H9 (cell line): ENCODE measurements at regions not wholly inside any gene's neighbourhood (a gene's known extent, or its start where the extent isn't known, plus 50 kb on each side); places are given as distances from the start of the nearest gene placed in this dataset.

Experiments used
- DNase-seq: peaks from one replicate; pipeline ENCODE4 v3.0.0-alpha.2; 2017
- H2AFZ ChIP-seq: one replicate; pipeline ENCODE4 v1.6.1; 2013; ENCODE audit warnings: mild to moderate bottlenecking, low read length, control low read depth, moderate library complexity
- H2AK5ac ChIP-seq: 2 replicates; pipeline ENCODE4 v1.6.1; 2013; ENCODE audit warnings: low read length, control low read depth, mixed read lengths; ENCODE audit not compliant: insufficient read length
- H2BK120ac ChIP-seq: one replicate; pipeline ENCODE4 v1.6.1; 2013; ENCODE audit warnings: low read depth, mild to moderate bottlenecking, low read length, control low read depth, inconsistent platforms; ENCODE audit not compliant: poor library complexity, severe bottlenecking
- H2BK12ac ChIP-seq: 2 replicates; pipeline ENCODE4 v1.6.1; 2013; ENCODE audit warnings: low read length, control low read depth, mixed read lengths, low read depth; ENCODE audit not compliant: insufficient read length
- H2BK15ac ChIP-seq: 2 replicates; pipeline ENCODE4 v1.6.1; 2013; ENCODE audit warnings: low read depth, low read length, control low read depth
- H2BK20ac ChIP-seq: one replicate; pipeline ENCODE4 v1.6.1; 2013; ENCODE audit warnings: low read depth, mild to moderate bottlenecking, low read length, control low read depth, inconsistent platforms; ENCODE audit not compliant: poor library complexity, severe bottlenecking
- H2BK5ac ChIP-seq: 2 replicates; pipeline ENCODE4 v1.6.1; 2013; ENCODE audit warnings: low read length, control low read depth, mixed read lengths; ENCODE audit not compliant: insufficient read length
- H3K14ac ChIP-seq: 2 replicates; pipeline ENCODE4 v1.6.1; 2013; ENCODE audit warnings: low read length, control low read depth; ENCODE audit not compliant: insufficient read depth
- H3K18ac ChIP-seq: 2 replicates; pipeline ENCODE4 v1.6.1; 2013; ENCODE audit warnings: low read depth, mild to moderate bottlenecking, mixed read lengths, low read length, control low read depth; ENCODE audit not compliant: insufficient read length
- H3K23ac ChIP-seq: 2 replicates; pipeline ENCODE4 v1.6.1; 2013; ENCODE audit warnings: low read length, control low read depth, mixed read lengths, low read depth; ENCODE audit not compliant: insufficient read length
- H3K23me2 ChIP-seq: 2 replicates; pipeline ENCODE4 v1.6.1; 2013; ENCODE audit warnings: low read depth, mild to moderate bottlenecking, mixed read lengths, low read length, control low read depth; ENCODE audit not compliant: insufficient read length, poor library complexity, severe bottlenecking
- H3K27ac ChIP-seq: 2 replicates; pipeline ENCODE4 v1.5.1; 2013; ENCODE audit warnings: low read length, control low read depth, mixed read lengths, low read depth; ENCODE audit not compliant: insufficient read length
- H3K27me3 ChIP-seq: 2 replicates; pipeline ENCODE4 v1.6.1; 2013; ENCODE audit warnings: low read length, control low read depth, inconsistent platforms; ENCODE audit not compliant: insufficient read depth
- H3K4ac ChIP-seq: 2 replicates; pipeline ENCODE4 v1.6.1; 2013; ENCODE audit warnings: low read depth, mild to moderate bottlenecking, control low read depth, inconsistent platforms, low read length, moderate library complexity
- H3K4me1 ChIP-seq: 2 replicates; pipeline ENCODE4 v1.6.1; 2013; ENCODE audit warnings: low read length, control low read depth, inconsistent platforms; ENCODE audit not compliant: insufficient read depth
- H3K4me2 ChIP-seq: 2 replicates; pipeline ENCODE4 v1.6.1; 2013; ENCODE audit warnings: low read length, control low read depth, mixed read lengths; ENCODE audit not compliant: insufficient read length, insufficient read depth
- H3K56ac ChIP-seq: 2 replicates; pipeline ENCODE4 v1.6.1; 2013; ENCODE audit warnings: low read depth, mild to moderate bottlenecking, mixed read lengths, low read length, control low read depth; ENCODE audit not compliant: insufficient read length
- H3K79me1 ChIP-seq: 2 replicates; pipeline ENCODE4 v1.6.1; 2013; ENCODE audit warnings: low read depth, mild to moderate bottlenecking, moderate library complexity, low read length, control low read depth, inconsistent platforms; ENCODE audit not compliant: insufficient read depth, poor library complexity, severe bottlenecking
- H3K79me2 ChIP-seq: 2 replicates; pipeline ENCODE4 v1.6.1; 2013; ENCODE audit warnings: low read length, control low read depth, inconsistent platforms; ENCODE audit not compliant: insufficient read depth
- H3K9ac ChIP-seq: 2 replicates; pipeline ENCODE4 v1.6.1; 2013; ENCODE audit warnings: low read length, control low read depth, mixed read lengths; ENCODE audit not compliant: insufficient read length; ENCODE audit errors: extremely low read depth
- H3K9me3 ChIP-seq: one replicate; pipeline ENCODE4 v1.6.1; 2013; ENCODE audit warnings: low read depth, low read length, inconsistent platforms; ENCODE audit not compliant: control insufficient read depth
- H3T11ph ChIP-seq: one replicate; pipeline ENCODE4 v1.6.1; 2013; ENCODE audit warnings: mild to moderate bottlenecking, low read length, control low read depth, inconsistent platforms
- H4K20me1 ChIP-seq: one replicate; pipeline ENCODE4 v1.6.1; 2013; ENCODE audit not compliant: control insufficient read depth, insufficient read length, insufficient read depth
- H4K5ac ChIP-seq: 2 replicates; pipeline ENCODE4 v1.6.1; 2013; ENCODE audit warnings: low read depth, mild to moderate bottlenecking, mixed read lengths, low read length, control low read depth; ENCODE audit not compliant: insufficient read length
- H4K8ac ChIP-seq: replicated peaks from 2 replicates; pipeline ENCODE4 v1.6.1; 2013; ENCODE audit warnings: low read length, control low read depth, mixed read lengths, low read depth; ENCODE audit not compliant: insufficient read length
- H4K91ac ChIP-seq: 2 replicates; pipeline ENCODE4 v1.6.1; 2013; ENCODE audit warnings: low read depth, mild to moderate bottlenecking, moderate library complexity, mixed read lengths, low read length, control low read depth; ENCODE audit not compliant: insufficient read length
- H3K27ac Mint-ChIP-seq, 3 experiments: 2 replicates in 2 of 3; 3 replicates in 1 of 3; pipeline ENCODE4 v1.8.0; 2020 to 2021; ENCODE audit warnings: mixed read lengths in 3 of 3, mild to moderate bottlenecking in 1 of 3, moderate library complexity in 1 of 3
- H3K27me3 Mint-ChIP-seq: 2 replicates; pipeline ENCODE4 v1.8.0; 2021; ENCODE audit warnings: low read depth, mild to moderate bottlenecking, moderate library complexity, mixed read lengths
- H3K36me3 Mint-ChIP-seq, 3 experiments: 2 replicates in 2 of 3; 3 replicates in 1 of 3; pipeline ENCODE4 v1.8.0; 2020 to 2021; ENCODE audit warnings: low read depth in 3 of 3, mixed read lengths in 3 of 3; ENCODE audit not compliant: insufficient read depth in 1 of 3
- H3K4me1 Mint-ChIP-seq, 2 experiments: 2 replicates each; pipeline ENCODE4 v1.8.0; 2020; ENCODE audit warnings: mixed read lengths in 2 of 2
- H3K4me3 Mint-ChIP-seq, 2 experiments: 2 replicates in 1 of 2; 3 replicates in 1 of 2; pipeline ENCODE4 v1.8.0; 2020 to 2021; ENCODE audit warnings: mild to moderate bottlenecking in 2 of 2, mixed read lengths in 2 of 2, moderate library complexity in 1 of 2
- H3K9me3 Mint-ChIP-seq, 2 experiments: 2 replicates in 1 of 2; 3 replicates in 1 of 2; pipeline ENCODE4 v1.8.0; 2020; ENCODE audit warnings: mild to moderate bottlenecking in 2 of 2, mixed read lengths in 2 of 2, moderate library complexity in 1 of 2
- WGBS: extraction: QIAGEN DNeasy Blood & Tissue Kit; methylation state at CpG from one replicate; pipeline ENCODE4 v1.1.7; 2013; ENCODE audit warnings: missing lambda C conversion rate, low lambda C conversion rate, mixed read lengths; ENCODE audit not compliant: insufficient read length; ENCODE audit errors: extremely low coverage; 5-methylcytosine and 5-hydroxymethylcytosine counted together
- TF ChIP-seq, protein P1 (sequence below): fragments of 200-600 bp; sonication (generic); conservative IDR thresholded peaks from 3 replicates; pipeline ENCODE4 v1.8.0; 2021; ENCODE audit warnings: antibody characterized with exemption, mild to moderate bottlenecking

DNA sequence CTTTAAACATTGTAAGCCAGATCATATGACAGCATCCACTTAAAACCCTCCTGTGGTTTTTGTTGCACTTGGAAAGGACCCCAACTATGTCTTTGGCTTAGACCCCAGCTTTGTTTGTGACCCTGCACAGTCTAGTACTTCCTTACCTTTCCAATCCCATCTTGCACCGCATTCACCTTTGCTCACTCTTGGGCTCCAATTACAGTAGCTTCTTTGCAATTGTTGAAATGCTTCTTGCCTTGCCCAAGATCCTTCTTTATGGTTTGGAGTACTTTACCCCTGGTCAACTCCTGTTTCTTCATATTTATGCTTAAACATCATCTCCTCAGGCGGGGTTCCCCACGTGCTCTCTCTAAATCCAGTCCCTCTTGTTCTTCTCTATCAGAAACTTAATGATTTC lies 162.6 kb downstream of the PTEN start:
- DNase-seq: no peak

More for the DNA sequence above, 162.6 kb downstream of the PTEN start:
- H3K9me3 ChIP-seq: no peaks in the 10 kb centered on the region
- peaks cover 0 to 2% of the 10 kb centered on the region in 2 experiments; a peak in 1 of 5 replicates for H3K9me3 Mint-ChIP-seq
- H2BK15ac ChIP-seq: no peak overlapping the region
- no peak overlapping the region for H3K27ac ChIP-seq
- H4K91ac ChIP-seq: no peak overlapping the region
- H3K36me3 Mint-ChIP-seq: no peaks in the 10 kb centered on the region
- no peaks in the 10 kb centered on the region for H3K79me2 ChIP-seq
- no peak overlapping the region for H2BK5ac ChIP-seq
- H3K27ac Mint-ChIP-seq: no peak overlapping the region; a peak in 2 of 7 replicates
- no peak overlapping the region for H2BK20ac ChIP-seq
- peaks cover 0 to 4% of the 10 kb centered on the region in 2 experiments; a peak in 1 of 4 replicates for H3K4me1 Mint-ChIP-seq
- H3K4ac ChIP-seq: no peak overlapping the region
- no peak overlapping the region for H2BK120ac ChIP-seq
- no peak overlapping the region for H3K4me3 Mint-ChIP-seq
- H3K23me2 ChIP-seq: no peaks in the 10 kb centered on the region
- H3K4me1 ChIP-seq: peaks cover 2% of the 10 kb centered on the region; the same call in 1 of the 2 replicates
- H3K4me2 ChIP-seq: no peak overlapping the region
- H3K23ac ChIP-seq: no peak overlapping the region
- H2BK12ac ChIP-seq: no peak overlapping the region
- no peak overlapping the region for H3K18ac ChIP-seq
- no CpG with 5 or more reads among the region's 3 CpGs for WGBS
- H3K27me3 ChIP-seq: no peaks in the 10 kb centered on the region
- TF ChIP-seq, protein P1, sequence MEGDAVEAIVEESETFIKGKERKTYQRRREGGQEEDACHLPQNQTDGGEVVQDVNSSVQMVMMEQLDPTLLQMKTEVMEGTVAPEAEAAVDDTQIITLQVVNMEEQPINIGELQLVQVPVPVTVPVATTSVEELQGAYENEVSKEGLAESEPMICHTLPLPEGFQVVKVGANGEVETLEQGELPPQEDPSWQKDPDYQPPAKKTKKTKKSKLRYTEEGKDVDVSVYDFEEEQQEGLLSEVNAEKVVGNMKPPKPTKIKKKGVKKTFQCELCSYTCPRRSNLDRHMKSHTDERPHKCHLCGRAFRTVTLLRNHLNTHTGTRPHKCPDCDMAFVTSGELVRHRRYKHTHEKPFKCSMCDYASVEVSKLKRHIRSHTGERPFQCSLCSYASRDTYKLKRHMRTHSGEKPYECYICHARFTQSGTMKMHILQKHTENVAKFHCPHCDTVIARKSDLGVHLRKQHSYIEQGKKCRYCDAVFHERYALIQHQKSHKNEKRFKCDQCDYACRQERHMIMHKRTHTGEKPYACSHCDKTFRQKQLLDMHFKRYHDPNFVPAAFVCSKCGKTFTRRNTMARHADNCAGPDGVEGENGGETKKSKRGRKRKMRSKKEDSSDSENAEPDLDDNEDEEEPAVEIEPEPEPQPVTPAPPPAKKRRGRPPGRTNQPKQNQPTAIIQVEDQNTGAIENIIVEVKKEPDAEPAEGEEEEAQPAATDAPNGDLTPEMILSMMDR: no peak
- no peak overlapping the region for H4K5ac ChIP-seq
- no peaks in the 10 kb centered on the region for H3K79me1 ChIP-seq
- no peak overlapping the region for H2AFZ ChIP-seq
- H3K14ac ChIP-seq: no peak overlapping the region
- H3K27me3 Mint-ChIP-seq: no peaks in the 10 kb centered on the region; the same call in 1 of the 2 replicates
- H3K56ac ChIP-seq: no peak overlapping the region
- no peak overlapping the region for H2AK5ac ChIP-seq
- no peaks in the 10 kb centered on the region for H4K20me1 ChIP-seq
- no peak overlapping the region for H4K8ac ChIP-seq
- no peak overlapping the region for H3K9ac ChIP-seq
- H3T11ph ChIP-seq: no peak overlapping the region
